H9 (cell line): ENCODE measurements at regions not wholly inside any gene's neighbourhood (a gene's known extent, or its start where the extent isn't known, plus 50 kb on each side); places are given as distances from the start of the nearest gene placed in this dataset.
A peak's percentile ranks its signal among the peaks of the same experiment; 100 is the strongest.
"Not testable (repeated sequence)": the region's sequence is repeated elsewhere in the genome, so short reads cannot be mapped to it uniquely, and the experiment has no call there.

Experiments used
- DNase-seq: peaks from one replicate; pipeline ENCODE4 v3.0.0-alpha.2; 2017
- H2AFZ ChIP-seq: one replicate; pipeline ENCODE4 v1.6.1; 2013; ENCODE audit warnings: mild to moderate bottlenecking, low read length, control low read depth, moderate library complexity
- H2AK5ac ChIP-seq: 2 replicates; pipeline ENCODE4 v1.6.1; 2013; ENCODE audit warnings: low read length, control low read depth, mixed read lengths; ENCODE audit not compliant: insufficient read length
- H2BK120ac ChIP-seq: one replicate; pipeline ENCODE4 v1.6.1; 2013; ENCODE audit warnings: low read depth, mild to moderate bottlenecking, low read length, control low read depth, inconsistent platforms; ENCODE audit not compliant: poor library complexity, severe bottlenecking
- H2BK12ac ChIP-seq: 2 replicates; pipeline ENCODE4 v1.6.1; 2013; ENCODE audit warnings: low read length, control low read depth, mixed read lengths, low read depth; ENCODE audit not compliant: insufficient read length
- H2BK15ac ChIP-seq: 2 replicates; pipeline ENCODE4 v1.6.1; 2013; ENCODE audit warnings: low read depth, low read length, control low read depth
- H2BK20ac ChIP-seq: one replicate; pipeline ENCODE4 v1.6.1; 2013; ENCODE audit warnings: low read depth, mild to moderate bottlenecking, low read length, control low read depth, inconsistent platforms; ENCODE audit not compliant: poor library complexity, severe bottlenecking
- H2BK5ac ChIP-seq: 2 replicates; pipeline ENCODE4 v1.6.1; 2013; ENCODE audit warnings: low read length, control low read depth, mixed read lengths; ENCODE audit not compliant: insufficient read length
- H3K14ac ChIP-seq: 2 replicates; pipeline ENCODE4 v1.6.1; 2013; ENCODE audit warnings: low read length, control low read depth; ENCODE audit not compliant: insufficient read depth
- H3K18ac ChIP-seq: 2 replicates; pipeline ENCODE4 v1.6.1; 2013; ENCODE audit warnings: low read depth, mild to moderate bottlenecking, mixed read lengths, low read length, control low read depth; ENCODE audit not compliant: insufficient read length
- H3K23ac ChIP-seq: 2 replicates; pipeline ENCODE4 v1.6.1; 2013; ENCODE audit warnings: low read length, control low read depth, mixed read lengths, low read depth; ENCODE audit not compliant: insufficient read length
- H3K23me2 ChIP-seq: 2 replicates; pipeline ENCODE4 v1.6.1; 2013; ENCODE audit warnings: low read depth, mild to moderate bottlenecking, mixed read lengths, low read length, control low read depth; ENCODE audit not compliant: insufficient read length, poor library complexity, severe bottlenecking
- H3K27ac ChIP-seq: 2 replicates; pipeline ENCODE4 v1.5.1; 2013; ENCODE audit warnings: low read length, control low read depth, mixed read lengths, low read depth; ENCODE audit not compliant: insufficient read length
- H3K27me3 ChIP-seq: 2 replicates; pipeline ENCODE4 v1.6.1; 2013; ENCODE audit warnings: low read length, control low read depth, inconsistent platforms; ENCODE audit not compliant: insufficient read depth
- H3K4ac ChIP-seq: 2 replicates; pipeline ENCODE4 v1.6.1; 2013; ENCODE audit warnings: low read depth, mild to moderate bottlenecking, control low read depth, inconsistent platforms, low read length, moderate library complexity
- H3K4me1 ChIP-seq: 2 replicates; pipeline ENCODE4 v1.6.1; 2013; ENCODE audit warnings: low read length, control low read depth, inconsistent platforms; ENCODE audit not compliant: insufficient read depth
- H3K4me2 ChIP-seq: 2 replicates; pipeline ENCODE4 v1.6.1; 2013; ENCODE audit warnings: low read length, control low read depth, mixed read lengths; ENCODE audit not compliant: insufficient read length, insufficient read depth
- H3K56ac ChIP-seq: 2 replicates; pipeline ENCODE4 v1.6.1; 2013; ENCODE audit warnings: low read depth, mild to moderate bottlenecking, mixed read lengths, low read length, control low read depth; ENCODE audit not compliant: insufficient read length
- H3K79me1 ChIP-seq: 2 replicates; pipeline ENCODE4 v1.6.1; 2013; ENCODE audit warnings: low read depth, mild to moderate bottlenecking, moderate library complexity, low read length, control low read depth, inconsistent platforms; ENCODE audit not compliant: insufficient read depth, poor library complexity, severe bottlenecking
- H3K79me2 ChIP-seq: 2 replicates; pipeline ENCODE4 v1.6.1; 2013; ENCODE audit warnings: low read length, control low read depth, inconsistent platforms; ENCODE audit not compliant: insufficient read depth
- H3K9ac ChIP-seq: 2 replicates; pipeline ENCODE4 v1.6.1; 2013; ENCODE audit warnings: low read length, control low read depth, mixed read lengths; ENCODE audit not compliant: insufficient read length; ENCODE audit errors: extremely low read depth
- H3K9me3 ChIP-seq: one replicate; pipeline ENCODE4 v1.6.1; 2013; ENCODE audit warnings: low read depth, low read length, inconsistent platforms; ENCODE audit not compliant: control insufficient read depth
- H3T11ph ChIP-seq: one replicate; pipeline ENCODE4 v1.6.1; 2013; ENCODE audit warnings: mild to moderate bottlenecking, low read length, control low read depth, inconsistent platforms
- H4K20me1 ChIP-seq: one replicate; pipeline ENCODE4 v1.6.1; 2013; ENCODE audit not compliant: control insufficient read depth, insufficient read length, insufficient read depth
- H4K5ac ChIP-seq: 2 replicates; pipeline ENCODE4 v1.6.1; 2013; ENCODE audit warnings: low read depth, mild to moderate bottlenecking, mixed read lengths, low read length, control low read depth; ENCODE audit not compliant: insufficient read length
- H4K8ac ChIP-seq: replicated peaks from 2 replicates; pipeline ENCODE4 v1.6.1; 2013; ENCODE audit warnings: low read length, control low read depth, mixed read lengths, low read depth; ENCODE audit not compliant: insufficient read length
- H4K91ac ChIP-seq: 2 replicates; pipeline ENCODE4 v1.6.1; 2013; ENCODE audit warnings: low read depth, mild to moderate bottlenecking, moderate library complexity, mixed read lengths, low read length, control low read depth; ENCODE audit not compliant: insufficient read length
- H3K27ac Mint-ChIP-seq, 3 experiments: 2 replicates in 2 of 3; 3 replicates in 1 of 3; pipeline ENCODE4 v1.8.0; 2020 to 2021; ENCODE audit warnings: mixed read lengths in 3 of 3, mild to moderate bottlenecking in 1 of 3, moderate library complexity in 1 of 3
- H3K27me3 Mint-ChIP-seq: 2 replicates; pipeline ENCODE4 v1.8.0; 2021; ENCODE audit warnings: low read depth, mild to moderate bottlenecking, moderate library complexity, mixed read lengths
- H3K36me3 Mint-ChIP-seq, 3 experiments: 2 replicates in 2 of 3; 3 replicates in 1 of 3; pipeline ENCODE4 v1.8.0; 2020 to 2021; ENCODE audit warnings: low read depth in 3 of 3, mixed read lengths in 3 of 3; ENCODE audit not compliant: insufficient read depth in 1 of 3
- H3K4me1 Mint-ChIP-seq, 2 experiments: 2 replicates each; pipeline ENCODE4 v1.8.0; 2020; ENCODE audit warnings: mixed read lengths in 2 of 2
- H3K4me3 Mint-ChIP-seq, 2 experiments: 2 replicates in 1 of 2; 3 replicates in 1 of 2; pipeline ENCODE4 v1.8.0; 2020 to 2021; ENCODE audit warnings: mild to moderate bottlenecking in 2 of 2, mixed read lengths in 2 of 2, moderate library complexity in 1 of 2
- H3K9me3 Mint-ChIP-seq, 2 experiments: 2 replicates in 1 of 2; 3 replicates in 1 of 2; pipeline ENCODE4 v1.8.0; 2020; ENCODE audit warnings: mild to moderate bottlenecking in 2 of 2, mixed read lengths in 2 of 2, moderate library complexity in 1 of 2
- WGBS: extraction: QIAGEN DNeasy Blood & Tissue Kit; methylation state at CpG from one replicate; pipeline ENCODE4 v1.1.7; 2013; ENCODE audit warnings: missing lambda C conversion rate, low lambda C conversion rate, mixed read lengths; ENCODE audit not compliant: insufficient read length; ENCODE audit errors: extremely low coverage; 5-methylcytosine and 5-hydroxymethylcytosine counted together
- TF ChIP-seq, protein P1 (sequence below): fragments of 200-600 bp; sonication (generic); conservative IDR thresholded peaks from 3 replicates; pipeline ENCODE4 v1.8.0; 2021; ENCODE audit warnings: antibody characterized with exemption, mild to moderate bottlenecking

DNA sequence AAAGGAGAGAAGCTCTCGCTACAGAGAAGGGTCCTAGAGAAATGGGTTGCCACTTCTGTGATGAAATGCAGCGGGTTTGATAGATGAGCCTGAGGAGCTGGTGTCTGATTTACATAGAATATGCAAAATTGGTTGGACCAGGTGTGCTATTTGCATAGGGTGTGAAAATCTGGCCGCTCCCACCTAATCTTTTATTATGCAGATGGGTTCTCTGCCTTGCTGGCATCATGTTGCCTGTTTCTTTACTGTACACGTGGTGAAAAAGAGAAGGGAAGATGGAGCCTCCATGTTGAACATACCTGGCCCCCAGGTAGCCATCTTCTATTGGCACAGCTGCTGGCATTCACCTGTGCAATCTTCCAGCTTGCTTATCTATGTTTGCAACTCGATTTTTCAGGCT lies 212.2 kb downstream of the ANKRD7 start:
- H3T11ph ChIP-seq, result no peak overlapping the region
- H3K79me2 ChIP-seq, result no peaks in the 10 kb centered on the region
- no peaks in the 10 kb centered on the region; the same call in 1 of the 2 replicates for H3K27me3 Mint-ChIP-seq
- H3K23me2 ChIP-seq, result no peaks in the 10 kb centered on the region
- H3K18ac ChIP-seq, result no peak overlapping the region
- H3K4me1 ChIP-seq, result no peaks in the 10 kb centered on the region
- no CpG with 5 or more reads among the region's 5 CpGs for WGBS
- peaks cover 19 to 33% (median 20%) of the 10 kb centered on the region in 3 experiments for H3K36me3 Mint-ChIP-seq
- no peak overlapping the region for H3K27ac Mint-ChIP-seq
- no peak overlapping the region for H3K4me2 ChIP-seq
- no peaks in the 10 kb centered on the region for H3K27me3 ChIP-seq
- H3K14ac ChIP-seq, result no peak overlapping the region
- H3K9me3 Mint-ChIP-seq, result peaks cover 12 to 38% of the 10 kb centered on the region in 2 experiments
- no peak overlapping the region for H2AK5ac ChIP-seq
- H3K27ac ChIP-seq, result no peak overlapping the region
- no peaks in the 10 kb centered on the region for H4K20me1 ChIP-seq
- H2BK20ac ChIP-seq, result no peak overlapping the region
- H3K79me1 ChIP-seq, result no peaks in the 10 kb centered on the region
- H4K8ac ChIP-seq, result no peak overlapping the region
- H3K56ac ChIP-seq, result no peak overlapping the region
- H3K4me1 Mint-ChIP-seq, result peaks cover 10 to 13% of the 10 kb centered on the region in 2 experiments
- H3K4me3 Mint-ChIP-seq, result no peak overlapping the region
- no peak overlapping the region for H2AFZ ChIP-seq
- peak; percentile 31 for DNase-seq
- H3K4ac ChIP-seq, result no peak overlapping the region
- no peak overlapping the region for H4K5ac ChIP-seq
- H3K9me3 ChIP-seq, result no peaks in the 10 kb centered on the region
- H3K23ac ChIP-seq, result no peak overlapping the region
- no peak overlapping the region for H3K9ac ChIP-seq
- no peak overlapping the region for H2BK15ac ChIP-seq
- H2BK120ac ChIP-seq, result no peak overlapping the region
- H2BK12ac ChIP-seq, result no peak overlapping the region
- TF ChIP-seq, protein P1, sequence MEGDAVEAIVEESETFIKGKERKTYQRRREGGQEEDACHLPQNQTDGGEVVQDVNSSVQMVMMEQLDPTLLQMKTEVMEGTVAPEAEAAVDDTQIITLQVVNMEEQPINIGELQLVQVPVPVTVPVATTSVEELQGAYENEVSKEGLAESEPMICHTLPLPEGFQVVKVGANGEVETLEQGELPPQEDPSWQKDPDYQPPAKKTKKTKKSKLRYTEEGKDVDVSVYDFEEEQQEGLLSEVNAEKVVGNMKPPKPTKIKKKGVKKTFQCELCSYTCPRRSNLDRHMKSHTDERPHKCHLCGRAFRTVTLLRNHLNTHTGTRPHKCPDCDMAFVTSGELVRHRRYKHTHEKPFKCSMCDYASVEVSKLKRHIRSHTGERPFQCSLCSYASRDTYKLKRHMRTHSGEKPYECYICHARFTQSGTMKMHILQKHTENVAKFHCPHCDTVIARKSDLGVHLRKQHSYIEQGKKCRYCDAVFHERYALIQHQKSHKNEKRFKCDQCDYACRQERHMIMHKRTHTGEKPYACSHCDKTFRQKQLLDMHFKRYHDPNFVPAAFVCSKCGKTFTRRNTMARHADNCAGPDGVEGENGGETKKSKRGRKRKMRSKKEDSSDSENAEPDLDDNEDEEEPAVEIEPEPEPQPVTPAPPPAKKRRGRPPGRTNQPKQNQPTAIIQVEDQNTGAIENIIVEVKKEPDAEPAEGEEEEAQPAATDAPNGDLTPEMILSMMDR, result no peak
- H2BK5ac ChIP-seq, result no peak overlapping the region
- no peak overlapping the region for H4K91ac ChIP-seq

DNA sequence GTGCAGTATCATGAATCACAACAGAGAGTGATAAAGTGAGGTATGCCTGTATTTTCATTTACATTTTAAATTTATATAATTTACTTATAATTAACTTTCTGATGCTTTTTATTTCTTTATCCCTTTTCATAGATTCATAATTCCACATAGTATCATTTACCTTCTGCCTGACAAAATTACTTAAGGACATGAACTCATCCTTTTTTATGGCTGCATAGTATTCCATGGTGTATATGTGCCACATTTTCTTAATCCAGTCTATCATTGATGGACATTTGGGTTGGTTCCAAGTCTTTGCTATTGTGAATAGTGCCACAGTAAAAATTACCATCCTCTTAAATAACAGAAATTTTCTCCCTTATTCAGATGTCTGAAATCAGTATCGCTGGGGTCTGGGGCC lies 224.5 kb downstream of the ANKRD7 start:
- H3K4me1 Mint-ChIP-seq, H3K14ac ChIP-seq, H3K27me3 ChIP-seq, H3K9me3 ChIP-seq, H2BK120ac ChIP-seq, H2BK20ac ChIP-seq, H3K27ac ChIP-seq, H2BK15ac ChIP-seq, H2AFZ ChIP-seq, DNase-seq, H3K18ac ChIP-seq, H2BK12ac ChIP-seq, H3K9ac ChIP-seq, H4K8ac ChIP-seq, H4K20me1 ChIP-seq, H2AK5ac ChIP-seq, H3K4me3 Mint-ChIP-seq, H2BK5ac ChIP-seq, H3K27ac Mint-ChIP-seq, H3K79me2 ChIP-seq, H3K23me2 ChIP-seq, H4K5ac ChIP-seq, H3K4ac ChIP-seq, H3K4me2 ChIP-seq, H3K79me1 ChIP-seq, H3K56ac ChIP-seq, H3K27me3 Mint-ChIP-seq, H3K23ac ChIP-seq, H4K91ac ChIP-seq, H3T11ph ChIP-seq, H3K36me3 Mint-ChIP-seq, H3K4me1 ChIP-seq, H3K9me3 Mint-ChIP-seq: not testable (repeated sequence)
- no CpG with 5 or more reads among the region's 1 CpG for WGBS
